Neural cell (in vitro differentiated cells): ENCODE measurements at regions not wholly inside any gene's neighbourhood (a gene's known extent, or its start where the extent isn't known, plus 50 kb on each side); places are given as distances from the start of the nearest gene placed in this dataset.

ENCODE experiments used
- CTCF ChIP-seq: fragments of 450-650 bp; IDR thresholded peaks from 2 replicates; pipeline ENCODE4 v1.5.1; 2014; ENCODE audit warnings: antibody characterized with exemption, mild to moderate bottlenecking, moderate library complexity; ENCODE audit not compliant: poor library complexity, severe bottlenecking
- EP300 ChIP-seq: fragments of 450-650 bp; conservative IDR thresholded peaks from 2 replicates; pipeline ENCODE4 v1.6.1; 2014; ENCODE audit warnings: antibody characterized with exemption, mild to moderate bottlenecking, moderate library complexity; ENCODE audit not compliant: poor library complexity, severe bottlenecking
- POLR2AphosphoS5 ChIP-seq: IDR thresholded peaks from 2 replicates; pipeline ENCODE4 v1.6.1; 2012
- SMC3 ChIP-seq: fragments of 450-650 bp; conservative IDR thresholded peaks from 2 replicates; pipeline ENCODE4 v1.6.1; 2014; ENCODE audit warnings: antibody characterized with exemption, mild to moderate bottlenecking, moderate library complexity; ENCODE audit not compliant: poor library complexity

- TF ChIP-seq CTCF (no peak), POLR2AphosphoS5 (no peak), EP300 (no peak), SMC3 (no peak)
Observed at GRCh38 chr6:11960909-11961779, 51.0 kb upstream of the HIVEP1 start.
